ENCODE measurements at regions not wholly inside any gene's neighbourhood (a gene's known extent, or its start where the extent isn't known, plus 50 kb on each side); places are given as distances from the start of the nearest gene placed in this dataset.
A peak's percentile ranks its signal among the peaks of the same experiment; 100 is the strongest.

DNA sequence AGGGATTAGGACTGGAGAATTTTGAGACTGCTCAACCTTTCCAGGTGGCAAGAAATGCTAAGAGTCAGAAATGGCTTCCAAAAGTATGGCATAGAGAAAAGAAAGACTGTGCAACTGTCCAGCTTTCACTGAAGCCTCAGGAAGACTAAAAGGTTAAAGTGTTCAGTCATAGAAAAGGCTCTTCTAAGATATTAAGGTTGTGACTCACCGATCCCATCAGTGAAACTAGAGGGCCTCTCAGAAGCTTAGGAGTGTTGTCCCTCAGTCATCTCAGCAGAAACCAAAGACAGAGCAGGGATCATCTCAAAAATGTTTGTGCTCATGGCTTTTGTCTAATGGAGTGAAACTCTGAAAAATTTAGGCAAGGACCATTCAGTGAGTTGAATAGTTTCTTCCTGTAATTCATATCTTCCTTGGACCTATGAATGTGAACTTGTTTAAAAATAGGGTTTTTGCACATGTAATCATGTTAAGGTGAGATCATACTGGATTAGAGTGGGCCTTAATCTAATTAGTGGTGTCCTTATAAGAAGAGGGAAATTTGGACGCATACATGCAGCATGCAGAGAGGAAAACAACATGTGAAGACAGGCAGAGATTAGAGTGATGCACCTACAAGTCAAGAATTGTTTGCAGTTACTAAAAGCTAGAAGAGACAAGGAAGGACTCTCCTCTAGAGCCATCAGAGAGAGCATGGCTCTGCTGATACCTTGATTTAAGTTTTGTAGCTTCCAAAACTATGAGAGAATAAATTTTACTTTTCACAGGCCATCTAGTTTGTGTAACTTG lies 71.3 kb downstream of the RPE65 start:
- no peak overlapping the region for H3K4me3 ChIP-seq (ENCODE audit: low read depth, low read length)
- DNase-seq (ENCODE audit: low read depth) = peak; percentile 27
- TF ChIP-seq, protein P1, sequence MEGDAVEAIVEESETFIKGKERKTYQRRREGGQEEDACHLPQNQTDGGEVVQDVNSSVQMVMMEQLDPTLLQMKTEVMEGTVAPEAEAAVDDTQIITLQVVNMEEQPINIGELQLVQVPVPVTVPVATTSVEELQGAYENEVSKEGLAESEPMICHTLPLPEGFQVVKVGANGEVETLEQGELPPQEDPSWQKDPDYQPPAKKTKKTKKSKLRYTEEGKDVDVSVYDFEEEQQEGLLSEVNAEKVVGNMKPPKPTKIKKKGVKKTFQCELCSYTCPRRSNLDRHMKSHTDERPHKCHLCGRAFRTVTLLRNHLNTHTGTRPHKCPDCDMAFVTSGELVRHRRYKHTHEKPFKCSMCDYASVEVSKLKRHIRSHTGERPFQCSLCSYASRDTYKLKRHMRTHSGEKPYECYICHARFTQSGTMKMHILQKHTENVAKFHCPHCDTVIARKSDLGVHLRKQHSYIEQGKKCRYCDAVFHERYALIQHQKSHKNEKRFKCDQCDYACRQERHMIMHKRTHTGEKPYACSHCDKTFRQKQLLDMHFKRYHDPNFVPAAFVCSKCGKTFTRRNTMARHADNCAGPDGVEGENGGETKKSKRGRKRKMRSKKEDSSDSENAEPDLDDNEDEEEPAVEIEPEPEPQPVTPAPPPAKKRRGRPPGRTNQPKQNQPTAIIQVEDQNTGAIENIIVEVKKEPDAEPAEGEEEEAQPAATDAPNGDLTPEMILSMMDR (IDR thresholded peaks at IDR 0.05; ENCODE audit: insufficient read depth, low read depth, low read length) = no peak

DNA sequence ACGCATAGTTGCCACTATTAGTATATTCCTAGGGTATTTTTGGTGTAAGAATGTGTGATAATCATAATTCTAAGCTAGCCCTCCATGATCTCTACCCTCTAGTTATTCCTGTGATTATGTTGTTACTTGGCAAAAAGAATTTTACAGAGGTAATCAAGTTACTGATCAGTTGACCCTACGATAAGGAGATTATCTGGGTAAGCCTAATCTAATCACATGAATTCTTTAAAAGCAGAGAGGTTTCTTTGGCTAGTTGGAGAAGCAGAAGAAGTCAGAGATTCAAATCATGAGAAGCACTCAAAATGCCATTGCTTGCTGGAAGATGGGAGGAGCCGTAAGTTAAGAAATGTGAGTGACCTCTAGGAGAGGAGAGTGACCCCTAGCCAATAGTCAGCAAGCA lies 72.7 kb downstream of the RPE65 start:
- peak; percentile 20 for DNase-seq (ENCODE audit: low read depth)
- TF ChIP-seq, protein P1 (IDR thresholded peaks at IDR 0.05; ENCODE audit: insufficient read depth, low read depth, low read length) = no peak

DNA sequence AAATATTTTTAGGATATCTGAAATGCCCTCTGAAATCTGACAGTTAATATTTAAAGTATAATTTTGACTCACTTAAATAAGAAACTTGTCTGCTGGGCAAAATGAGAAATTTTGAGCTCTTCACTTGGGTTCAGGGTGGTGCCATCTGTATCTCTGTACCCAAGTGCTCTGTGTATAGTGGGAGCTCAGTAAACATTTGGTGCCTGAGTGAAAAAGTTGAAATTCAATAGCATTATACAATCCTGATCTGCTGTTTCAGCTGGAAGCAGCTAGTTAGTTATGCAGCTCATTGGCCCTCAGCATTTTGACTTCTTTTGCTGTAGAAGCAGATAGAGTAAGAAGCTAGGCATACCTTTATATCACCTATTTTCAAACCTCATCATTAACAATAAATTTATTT lies 73.3 kb downstream of the RPE65 start:
- H3K4me3 ChIP-seq (ENCODE audit: low read depth, low read length) = no peak overlapping the region
- DNase-seq (ENCODE audit: low read depth) = no peak
- TF ChIP-seq, protein P1 (IDR thresholded peaks at IDR 0.05; ENCODE audit: insufficient read depth, low read depth, low read length) = no peak

More for the DNA sequence above, 72.7 kb downstream of the RPE65 start:
- no peak overlapping the region for H3K4me3 ChIP-seq (ENCODE audit: low read depth, low read length)

DNA sequence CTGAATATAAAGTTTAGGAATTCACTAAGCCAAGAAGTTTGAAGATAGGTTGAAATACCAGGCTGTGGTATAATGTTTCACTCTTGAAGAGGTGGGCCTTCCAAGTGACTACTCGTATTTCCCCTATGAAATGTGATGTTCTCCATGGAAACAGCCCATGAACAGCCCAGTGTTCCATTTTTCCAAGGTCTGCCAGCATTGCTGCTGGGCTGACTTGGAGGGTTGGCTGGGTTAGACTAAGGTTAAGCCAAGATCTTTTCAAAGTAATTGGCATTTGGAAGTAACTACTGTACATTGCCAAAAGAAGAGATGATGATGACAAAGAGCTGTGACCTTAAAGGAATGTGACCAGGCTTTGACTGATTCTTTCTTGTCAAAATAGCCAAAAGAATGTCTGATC lies 73.8 kb downstream of the RPE65 start:
- DNase-seq (ENCODE audit: low read depth) = no peak
- no peak overlapping the region for H3K4me3 ChIP-seq (ENCODE audit: low read depth, low read length)
- TF ChIP-seq, protein P1 (IDR thresholded peaks at IDR 0.05; ENCODE audit: insufficient read depth, low read depth, low read length) = no peak

DNA sequence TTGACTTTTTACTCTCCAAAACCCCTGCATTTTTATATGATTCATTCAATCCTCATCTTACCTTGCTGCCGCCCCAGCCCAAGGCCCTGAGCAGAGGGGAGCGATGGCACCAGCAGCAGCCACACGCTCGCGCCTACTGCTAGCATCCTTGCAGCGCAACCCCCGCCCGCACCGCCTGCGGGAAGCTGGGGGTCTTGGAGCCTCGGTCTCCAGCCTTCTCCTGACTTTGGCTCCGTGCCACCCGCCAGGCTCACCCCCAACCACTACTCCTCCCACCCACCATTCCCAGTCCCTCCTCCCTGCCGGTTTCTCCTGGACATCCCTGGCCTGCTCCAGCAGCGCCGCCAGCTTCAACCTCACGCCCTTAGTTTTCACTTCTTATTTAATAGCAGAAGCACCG lies 76.6 kb downstream of the RPE65 start:
- TF ChIP-seq, protein P1 (IDR thresholded peaks at IDR 0.05; ENCODE audit: insufficient read depth, low read depth, low read length) = no peak
- no peak for DNase-seq (ENCODE audit: low read depth)
- no peak overlapping the region for H3K4me3 ChIP-seq (ENCODE audit: low read depth, low read length)

DNA sequence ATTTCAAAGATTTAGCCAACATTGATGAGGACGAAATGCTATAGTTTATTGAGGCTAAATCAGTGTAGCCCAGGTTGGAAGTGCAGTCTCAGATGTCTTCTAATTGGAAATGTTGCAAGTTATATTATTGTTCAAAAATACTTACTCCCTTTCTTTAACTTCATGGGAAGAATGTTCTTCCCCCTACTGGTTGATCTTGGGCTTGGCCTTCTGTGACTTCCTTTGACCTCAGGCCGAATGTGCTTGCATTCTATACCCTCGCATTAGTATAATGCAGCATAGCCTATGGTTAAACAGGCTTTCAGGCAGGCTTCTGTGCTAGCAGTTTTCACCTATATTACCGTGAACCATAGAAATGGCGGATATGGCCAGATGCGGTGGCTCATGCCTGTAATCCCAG lies 77.3 kb downstream of the RPE65 start:
- no peak overlapping the region for H3K4me3 ChIP-seq (ENCODE audit: low read depth, low read length)
- DNase-seq (ENCODE audit: low read depth) = no peak
- TF ChIP-seq, protein P1 (IDR thresholded peaks at IDR 0.05; ENCODE audit: insufficient read depth, low read depth, low read length) = no peak

Measured in fibroblast of villous mesenchyme (primary cell).